Left ventricle myocardium inferior (tissue), 1 donor: ENCODE measurements at regions not wholly inside any gene's neighbourhood (a gene's known extent, or its start where the extent isn't known, plus 50 kb on each side); places are given as distances from the start of the nearest gene placed in this dataset.

ENCODE experiments used
- DNase-seq: peaks from one replicate; pipeline ENCODE4 v3.0.0-alpha.2; 2020
- H3K27ac ChIP-seq: fragments of 200-600 bp; replicated peaks from 2 replicates; pipeline ENCODE4 v1.8.0; 2021
- H3K27me3 ChIP-seq: fragments of 200-600 bp; 2 replicates; pipeline ENCODE4 v1.8.0; 2021; ENCODE audit warnings: low read depth
- H3K36me3 ChIP-seq: fragments of 200-600 bp; 2 replicates; pipeline ENCODE4 v1.8.0; 2021
- H3K4me1 ChIP-seq: fragments of 200-600 bp; 2 replicates; pipeline ENCODE4 v1.8.0; 2021
- H3K4me3 ChIP-seq: fragments of 200-600 bp; 2 replicates; pipeline ENCODE4 v1.8.0; 2021; ENCODE audit warnings: mild to moderate bottlenecking, moderate library complexity
- H3K9me3 ChIP-seq: fragments of 200-600 bp; replicated peaks from 2 replicates; pipeline ENCODE4 v1.8.0; 2021
- intact Hi-C: fragments of 100-400 bp; cut with micrococcal nuclease; formaldehyde crosslinking; loops from one replicate; pipeline ENCODE4 v1.11.0; 2022
- TF ChIP-seq, protein P1 (sequence below): fragments of 200-600 bp; IDR thresholded peaks from 2 replicates; pipeline ENCODE4 v1.8.0; 2021; ENCODE audit warnings: antibody characterized with exemption, mild to moderate bottlenecking, borderline replicate concordance
- donor health status: DM: no; HTN: yes; CAD: no; lungs with severe emphysema.

DNA sequence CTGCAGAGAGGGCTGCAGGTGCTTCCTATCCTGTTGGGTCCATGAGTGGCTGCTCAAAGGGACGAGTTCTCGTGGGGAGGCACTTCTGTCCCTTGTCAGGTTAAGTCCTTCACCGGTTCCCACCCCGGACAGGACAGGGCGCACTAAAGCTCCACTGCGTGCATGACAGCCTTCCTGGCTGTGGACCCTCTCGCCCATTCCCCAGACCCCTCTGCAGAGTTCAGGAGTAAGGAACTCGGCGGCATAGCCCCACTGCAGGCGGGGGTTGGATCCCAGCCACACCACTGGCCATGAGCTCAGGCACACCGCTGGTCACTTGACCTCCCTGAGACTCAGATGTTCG is 147.5 kb upstream of the ID2 start:
- TF ChIP-seq, protein P1, sequence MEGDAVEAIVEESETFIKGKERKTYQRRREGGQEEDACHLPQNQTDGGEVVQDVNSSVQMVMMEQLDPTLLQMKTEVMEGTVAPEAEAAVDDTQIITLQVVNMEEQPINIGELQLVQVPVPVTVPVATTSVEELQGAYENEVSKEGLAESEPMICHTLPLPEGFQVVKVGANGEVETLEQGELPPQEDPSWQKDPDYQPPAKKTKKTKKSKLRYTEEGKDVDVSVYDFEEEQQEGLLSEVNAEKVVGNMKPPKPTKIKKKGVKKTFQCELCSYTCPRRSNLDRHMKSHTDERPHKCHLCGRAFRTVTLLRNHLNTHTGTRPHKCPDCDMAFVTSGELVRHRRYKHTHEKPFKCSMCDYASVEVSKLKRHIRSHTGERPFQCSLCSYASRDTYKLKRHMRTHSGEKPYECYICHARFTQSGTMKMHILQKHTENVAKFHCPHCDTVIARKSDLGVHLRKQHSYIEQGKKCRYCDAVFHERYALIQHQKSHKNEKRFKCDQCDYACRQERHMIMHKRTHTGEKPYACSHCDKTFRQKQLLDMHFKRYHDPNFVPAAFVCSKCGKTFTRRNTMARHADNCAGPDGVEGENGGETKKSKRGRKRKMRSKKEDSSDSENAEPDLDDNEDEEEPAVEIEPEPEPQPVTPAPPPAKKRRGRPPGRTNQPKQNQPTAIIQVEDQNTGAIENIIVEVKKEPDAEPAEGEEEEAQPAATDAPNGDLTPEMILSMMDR: no peak
- Histone ChIP-seq H3K4me1 (peaks cover 33% of the 10 kb centered on the region), H3K27ac (peak overlapping the region; percentile 75)

DNA sequence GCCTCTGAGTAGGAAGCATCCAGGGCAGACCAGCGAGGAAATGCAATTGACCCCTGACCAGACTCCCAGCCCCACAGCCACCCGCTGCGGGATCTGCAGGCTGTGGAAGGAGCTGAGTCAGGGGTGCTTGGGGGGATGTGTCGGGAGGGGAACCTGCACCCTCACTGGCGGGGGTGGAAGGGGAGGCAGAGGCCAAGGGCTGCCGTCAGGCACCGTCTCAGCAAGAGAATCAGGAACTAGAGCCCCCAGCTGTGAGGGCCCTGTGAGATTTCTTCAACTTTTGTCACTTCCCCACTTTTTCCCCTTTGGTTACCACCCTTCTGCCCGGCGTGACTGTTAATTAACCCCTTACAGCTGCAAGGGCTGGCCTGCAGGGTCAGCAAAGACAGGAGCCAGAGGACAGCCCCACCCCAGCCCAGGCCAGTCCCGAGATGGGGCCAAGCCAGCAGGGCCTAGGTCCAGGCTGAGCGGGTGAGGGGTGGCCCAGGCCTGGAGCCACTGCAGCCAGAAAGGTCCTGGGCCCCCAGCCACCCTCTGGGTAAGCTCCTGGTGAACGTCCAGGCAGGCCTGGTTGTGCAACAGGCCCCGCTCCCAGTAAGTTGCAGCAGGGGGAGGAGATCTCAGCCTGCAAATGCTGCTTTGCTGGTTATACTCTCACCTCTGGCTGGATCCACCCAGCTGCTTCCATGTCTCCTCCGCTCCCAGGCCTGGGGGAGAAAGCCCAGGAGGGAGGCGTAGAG is 147.0 kb upstream of the ID2 start:
- Histone ChIP-seq H3K36me3 (no peaks in the 10 kb centered on the region), H3K4me3 (no peak overlapping the region), H3K27me3 (no peaks in the 10 kb centered on the region), H3K9me3 (peaks cover 16% of the 10 kb centered on the region), H3K27ac (peak overlapping the region; percentile 75), H3K4me1 (peaks cover 39% of the 10 kb centered on the region)
- intact Hi-C loops: no loop called here
- TF ChIP-seq, protein P1: peak; percentile 11
- peak; percentile 80 for DNase-seq

More for the DNA sequence above, 147.5 kb upstream of the ID2 start:
- DNase-seq: no peak
- Histone ChIP-seq H3K36me3 (no peaks in the 10 kb centered on the region), H3K9me3 (peaks cover 16% of the 10 kb centered on the region), H3K27me3 (no peaks in the 10 kb centered on the region), H3K4me3 (no peak overlapping the region)
- intact Hi-C loops: no loop called here

DNA sequence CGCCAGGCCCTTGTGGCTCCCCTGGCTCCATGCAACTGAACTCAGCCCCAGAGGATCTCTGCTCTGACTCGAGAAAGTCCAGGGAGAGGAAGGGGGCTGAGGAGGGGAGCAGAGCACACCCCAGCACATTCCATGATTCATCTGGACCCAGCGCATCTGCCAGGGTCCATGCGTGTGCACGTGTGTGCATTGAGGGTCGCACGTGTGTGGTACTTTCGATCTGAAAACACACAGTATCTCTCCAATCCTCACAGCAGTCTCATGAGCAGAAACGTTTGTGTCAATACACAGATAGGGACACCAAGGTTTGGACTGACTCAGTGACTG is 146.4 kb upstream of the ID2 start:
- TF ChIP-seq, protein P1: no peak
- H3K27ac ChIP-seq: peak overlapping the region; percentile 75
- no peaks in the 10 kb centered on the region for H3K27me3 ChIP-seq
- H3K9me3 ChIP-seq: peaks cover 16% of the 10 kb centered on the region
- peaks cover 44% of the 10 kb centered on the region for H3K4me1 ChIP-seq
- H3K36me3 ChIP-seq: no peaks in the 10 kb centered on the region
- no peak overlapping the region for H3K4me3 ChIP-seq
- DNase-seq: no peak
- intact Hi-C loops: no loop called here

DNA sequence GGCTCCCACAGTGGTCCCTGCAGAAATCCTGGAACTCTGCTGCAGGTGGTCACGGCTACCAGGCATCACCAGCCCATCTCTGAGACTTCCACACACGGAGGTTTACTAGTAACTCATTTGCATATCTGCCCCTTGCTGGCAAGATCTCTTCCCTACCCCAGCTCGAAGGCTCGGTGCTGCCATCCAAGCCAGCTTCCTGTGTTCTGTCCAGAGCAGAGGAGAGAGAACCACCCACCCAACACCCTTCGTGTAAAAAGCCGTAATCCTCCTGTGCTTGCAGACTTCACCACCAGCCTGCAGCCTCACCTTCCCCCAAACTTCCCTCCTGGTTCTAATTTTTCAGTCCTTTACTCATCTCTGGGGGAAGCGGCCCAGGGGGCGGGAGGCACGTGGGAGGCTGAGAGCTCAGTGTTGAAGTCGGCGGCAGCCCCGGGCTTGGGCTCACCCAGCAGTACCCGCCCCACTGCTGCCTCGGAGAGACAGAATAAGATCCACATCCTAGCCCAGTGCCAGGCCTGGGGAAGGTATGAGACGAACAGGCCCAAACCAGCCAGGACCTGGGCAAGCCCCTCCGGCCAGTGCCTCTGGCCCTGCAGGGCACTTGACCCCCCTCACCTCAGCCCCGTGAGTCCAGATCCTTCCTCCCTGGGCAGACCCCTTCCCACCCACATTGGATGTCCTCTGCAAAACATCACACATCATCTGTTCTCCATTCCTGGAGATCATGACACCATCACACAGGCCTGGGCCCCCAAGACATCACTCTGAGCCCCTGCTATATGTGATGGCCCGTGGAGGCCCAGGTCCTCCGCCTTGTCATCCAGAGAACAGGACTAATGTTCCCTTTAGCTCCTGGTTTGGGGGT is 145.8 kb upstream of the ID2 start:
- intact Hi-C loops: no loop called here
- peaks cover 13% of the 10 kb centered on the region for H3K9me3 ChIP-seq
- peak overlapping the region; percentile 75 for H3K27ac ChIP-seq
- no peak for DNase-seq
- peaks cover 46% of the 10 kb centered on the region for H3K4me1 ChIP-seq
- no peak overlapping the region for H3K4me3 ChIP-seq
- TF ChIP-seq, protein P1: no peak
- no peaks in the 10 kb centered on the region for H3K36me3 ChIP-seq
- no peaks in the 10 kb centered on the region for H3K27me3 ChIP-seq

DNA sequence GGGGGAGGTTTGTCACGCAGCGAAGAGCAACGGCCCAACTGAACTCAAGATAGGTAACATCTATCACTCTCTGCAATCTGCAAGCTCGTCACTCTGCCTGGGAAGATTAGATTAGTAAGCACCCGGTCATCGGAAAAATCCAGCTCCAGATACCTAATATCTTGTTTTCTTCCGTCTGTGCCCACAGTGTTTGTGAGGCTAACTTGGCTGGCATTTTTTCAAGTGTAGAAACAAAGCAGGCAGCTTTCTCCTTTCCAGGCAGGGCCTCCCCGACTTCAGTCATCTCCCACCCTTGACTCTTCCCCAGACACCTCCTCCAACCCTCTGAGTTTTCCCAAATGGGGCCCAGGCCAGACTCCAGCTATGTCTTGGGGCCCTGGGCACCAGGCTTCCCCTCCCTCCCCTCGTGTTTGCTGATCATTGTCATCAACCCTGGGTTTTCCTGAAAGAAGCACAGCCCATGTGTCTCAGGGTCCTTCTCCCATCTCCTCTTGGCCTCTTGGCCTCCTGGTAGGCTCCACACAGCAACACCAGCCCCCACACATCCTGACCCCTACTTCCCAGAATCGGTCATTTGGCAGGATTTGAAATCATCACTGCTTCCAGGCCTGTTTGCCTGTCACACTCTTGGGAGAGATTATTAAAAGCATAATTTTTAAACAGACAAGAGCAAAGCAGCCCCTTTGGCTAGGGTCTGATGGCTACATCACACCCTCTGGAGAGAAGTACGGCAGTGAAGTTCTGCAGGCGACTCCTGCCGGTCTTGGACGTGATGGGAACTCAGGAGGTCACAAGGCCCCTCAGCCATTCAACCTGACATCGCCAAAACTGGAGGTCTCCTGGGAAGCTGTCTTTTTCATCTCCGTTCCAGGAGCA is 144.9 kb upstream of the ID2 start:
- Histone ChIP-seq H3K4me3 (no peak overlapping the region), H3K27ac (no peak overlapping the region), H3K4me1 (peaks cover 46% of the 10 kb centered on the region), H3K27me3 (no peaks in the 10 kb centered on the region), H3K36me3 (no peaks in the 10 kb centered on the region), H3K9me3 (peaks cover 5% of the 10 kb centered on the region)
- TF ChIP-seq, protein P1: no peak
- intact Hi-C loops: no loop called here
- DNase-seq: no peak
